ENCODE measurements at regions not wholly inside any gene's neighbourhood (a gene's known extent, or its start where the extent isn't known, plus 50 kb on each side); places are given as distances from the start of the nearest gene placed in this dataset.

DNA sequence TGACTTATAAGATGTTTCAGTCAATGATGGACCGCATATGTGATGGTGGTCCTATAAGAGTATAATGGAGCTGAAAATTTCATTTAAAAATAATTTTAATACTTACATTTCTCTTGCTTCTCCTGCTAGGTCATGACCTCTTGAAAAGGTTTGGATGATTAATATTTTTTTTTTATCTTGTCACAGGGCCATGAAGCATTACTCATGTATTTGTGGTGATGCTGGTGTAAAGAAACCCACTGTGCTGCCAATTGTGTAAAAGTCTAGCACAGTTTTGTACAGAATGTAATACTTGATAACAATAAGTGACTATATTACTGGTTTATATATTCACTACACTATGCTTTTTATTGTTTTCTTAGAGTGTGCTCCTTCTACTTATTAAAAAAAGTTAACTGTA lies 124.2 kb upstream of the CELF4 start (continued):
- TF ChIP-seq, protein P1, sequence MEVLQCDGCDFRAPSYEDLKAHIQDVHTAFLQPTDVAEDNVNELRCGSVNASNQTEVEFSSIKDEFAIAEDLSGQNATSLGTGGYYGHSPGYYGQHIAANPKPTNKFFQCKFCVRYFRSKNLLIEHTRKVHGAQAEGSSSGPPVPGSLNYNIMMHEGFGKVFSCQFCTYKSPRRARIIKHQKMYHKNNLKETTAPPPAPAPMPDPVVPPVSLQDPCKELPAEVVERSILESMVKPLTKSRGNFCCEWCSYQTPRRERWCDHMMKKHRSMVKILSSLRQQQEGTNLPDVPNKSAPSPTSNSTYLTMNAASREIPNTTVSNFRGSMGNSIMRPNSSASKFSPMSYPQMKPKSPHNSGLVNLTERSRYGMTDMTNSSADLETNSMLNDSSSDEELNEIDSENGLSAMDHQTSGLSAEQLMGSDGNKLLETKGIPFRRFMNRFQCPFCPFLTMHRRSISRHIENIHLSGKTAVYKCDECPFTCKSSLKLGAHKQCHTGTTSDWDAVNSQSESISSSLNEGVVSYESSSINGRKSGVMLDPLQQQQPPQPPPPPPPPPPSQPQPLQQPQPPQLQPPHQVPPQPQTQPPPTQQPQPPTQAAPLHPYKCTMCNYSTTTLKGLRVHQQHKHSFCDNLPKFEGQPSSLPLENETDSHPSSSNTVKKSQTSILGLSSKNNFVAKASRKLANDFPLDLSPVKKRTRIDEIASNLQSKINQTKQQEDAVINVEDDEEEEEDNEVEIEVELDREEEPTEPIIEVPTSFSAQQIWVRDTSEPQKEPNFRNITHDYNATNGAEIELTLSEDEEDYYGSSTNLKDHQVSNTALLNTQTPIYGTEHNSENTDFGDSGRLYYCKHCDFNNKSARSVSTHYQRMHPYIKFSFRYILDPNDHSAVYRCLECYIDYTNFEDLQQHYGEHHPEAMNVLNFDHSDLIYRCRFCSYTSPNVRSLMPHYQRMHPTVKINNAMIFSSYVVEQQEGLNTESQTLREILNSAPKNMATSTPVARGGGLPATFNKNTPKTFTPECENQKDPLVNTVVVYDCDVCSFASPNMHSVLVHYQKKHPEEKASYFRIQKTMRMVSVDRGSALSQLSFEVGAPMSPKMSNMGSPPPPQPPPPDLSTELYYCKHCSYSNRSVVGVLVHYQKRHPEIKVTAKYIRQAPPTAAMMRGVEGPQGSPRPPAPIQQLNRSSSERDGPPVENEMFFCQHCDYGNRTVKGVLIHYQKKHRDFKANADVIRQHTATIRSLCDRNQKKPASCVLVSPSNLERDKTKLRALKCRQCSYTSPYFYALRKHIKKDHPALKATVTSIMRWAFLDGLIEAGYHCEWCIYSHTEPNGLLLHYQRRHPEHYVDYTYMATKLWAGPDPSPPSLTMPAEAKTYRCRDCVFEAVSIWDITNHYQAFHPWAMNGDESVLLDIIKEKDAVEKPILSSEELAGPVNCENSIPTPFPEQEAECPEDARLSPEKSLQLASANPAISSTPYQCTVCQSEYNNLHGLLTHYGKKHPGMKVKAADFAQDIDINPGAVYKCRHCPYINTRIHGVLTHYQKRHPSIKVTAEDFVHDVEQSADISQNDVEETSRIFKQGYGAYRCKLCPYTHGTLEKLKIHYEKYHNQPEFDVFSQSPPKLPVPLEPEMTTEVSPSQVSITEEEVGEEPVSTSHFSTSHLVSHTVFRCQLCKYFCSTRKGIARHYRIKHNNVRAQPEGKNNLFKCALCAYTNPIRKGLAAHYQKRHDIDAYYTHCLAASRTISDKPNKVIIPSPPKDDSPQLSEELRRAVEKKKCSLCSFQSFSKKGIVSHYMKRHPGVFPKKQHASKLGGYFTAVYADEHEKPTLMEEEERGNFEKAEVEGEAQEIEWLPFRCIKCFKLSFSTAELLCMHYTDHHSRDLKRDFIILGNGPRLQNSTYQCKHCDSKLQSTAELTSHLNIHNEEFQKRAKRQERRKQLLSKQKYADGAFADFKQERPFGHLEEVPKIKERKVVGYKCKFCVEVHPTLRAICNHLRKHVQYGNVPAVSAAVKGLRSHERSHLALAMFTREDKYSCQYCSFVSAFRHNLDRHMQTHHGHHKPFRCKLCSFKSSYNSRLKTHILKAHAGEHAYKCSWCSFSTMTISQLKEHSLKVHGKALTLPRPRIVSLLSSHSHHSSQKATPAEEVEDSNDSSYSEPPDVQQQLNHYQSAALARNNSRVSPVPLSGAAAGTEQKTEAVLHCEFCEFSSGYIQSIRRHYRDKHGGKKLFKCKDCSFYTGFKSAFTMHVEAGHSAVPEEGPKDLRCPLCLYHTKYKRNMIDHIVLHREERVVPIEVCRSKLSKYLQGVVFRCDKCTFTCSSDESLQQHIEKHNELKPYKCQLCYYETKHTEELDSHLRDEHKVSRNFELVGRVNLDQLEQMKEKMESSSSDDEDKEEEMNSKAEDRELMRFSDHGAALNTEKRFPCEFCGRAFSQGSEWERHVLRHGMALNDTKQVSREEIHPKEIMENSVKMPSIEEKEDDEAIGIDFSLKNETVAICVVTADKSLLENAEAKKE (CRISPR knock-in tag; IDR thresholded peaks at IDR 0.05) = no peak

DNA sequence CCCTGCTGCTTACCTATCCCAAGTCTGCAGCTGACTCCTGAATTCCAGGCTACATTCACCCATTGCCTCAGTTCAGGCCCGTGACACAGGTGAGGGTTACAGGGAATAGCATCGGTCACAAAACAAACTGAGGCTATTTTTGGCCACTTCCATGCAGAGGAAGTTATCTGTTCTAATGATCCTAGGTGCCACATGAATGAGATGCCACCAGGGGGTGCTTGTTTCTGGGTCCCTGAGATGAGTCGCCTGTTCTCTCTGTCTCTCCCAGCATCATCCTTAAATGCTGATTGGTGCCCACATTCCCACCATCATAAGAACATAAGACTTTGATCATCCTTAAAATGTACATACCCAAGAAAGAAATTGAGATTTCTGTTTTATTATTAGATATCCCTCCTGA lies 119.0 kb upstream of the CELF4 start:
- Histone ChIP-seq H3K4me1 (ENCODE audit: insufficient read depth) (no peaks in the 10 kb centered on the region), H3F3A (replicated peaks; ENCODE audit: low read depth) (no peaks in the 10 kb centered on the region), H3K27ac (ENCODE audit: low read depth) (no peak overlapping the region), H3K36me3 (ENCODE audit: insufficient read depth) (no peaks in the 10 kb centered on the region), H3K79me2 (replicated peaks; ENCODE audit: insufficient read depth) (no peaks in the 10 kb centered on the region), H3K4me2 (no peak overlapping the region), H4K20me1 (replicated peaks; ENCODE audit: insufficient read depth) (no peaks in the 10 kb centered on the region; the same call in 1 of the 2 replicates), H3K27me3 (ENCODE audit: insufficient read depth) (no peaks in the 10 kb centered on the region), H2AFZ (no peak overlapping the region), H3K4me3 (no peak overlapping the region), H3K9me2 (ENCODE audit: insufficient read depth) (peaks cover 9% of the 10 kb centered on the region; the same call in 1 of the 2 replicates)
- Mint-ChIP-seq H3K27ac (no peak overlapping the region), H3K36me3 (ENCODE audit: low read depth) (no peaks in the 10 kb centered on the region), H3K4me3 (no peak overlapping the region), H3K9me3 (peaks cover 2% of the 10 kb centered on the region; the same call in 1 of the 3 replicates), H3K4me1 (no peaks in the 10 kb centered on the region), H3K27me3 (ENCODE audit: insufficient read depth, low read depth, poor library complexity) (peaks cover 5% of the 10 kb centered on the region)
- DNase-seq (ENCODE audit: low spot score) = peak; percentile 51
- TF ChIP-seq POLR2AphosphoS5 (IDR thresholded peaks at IDR 0.05; ENCODE audit: low read depth) (no peak), ZNF331 (CRISPR knock-in tag; IDR thresholded peaks at IDR 0.05; ENCODE audit: low read depth) (no peak)
- TF ChIP-seq, protein P2, sequence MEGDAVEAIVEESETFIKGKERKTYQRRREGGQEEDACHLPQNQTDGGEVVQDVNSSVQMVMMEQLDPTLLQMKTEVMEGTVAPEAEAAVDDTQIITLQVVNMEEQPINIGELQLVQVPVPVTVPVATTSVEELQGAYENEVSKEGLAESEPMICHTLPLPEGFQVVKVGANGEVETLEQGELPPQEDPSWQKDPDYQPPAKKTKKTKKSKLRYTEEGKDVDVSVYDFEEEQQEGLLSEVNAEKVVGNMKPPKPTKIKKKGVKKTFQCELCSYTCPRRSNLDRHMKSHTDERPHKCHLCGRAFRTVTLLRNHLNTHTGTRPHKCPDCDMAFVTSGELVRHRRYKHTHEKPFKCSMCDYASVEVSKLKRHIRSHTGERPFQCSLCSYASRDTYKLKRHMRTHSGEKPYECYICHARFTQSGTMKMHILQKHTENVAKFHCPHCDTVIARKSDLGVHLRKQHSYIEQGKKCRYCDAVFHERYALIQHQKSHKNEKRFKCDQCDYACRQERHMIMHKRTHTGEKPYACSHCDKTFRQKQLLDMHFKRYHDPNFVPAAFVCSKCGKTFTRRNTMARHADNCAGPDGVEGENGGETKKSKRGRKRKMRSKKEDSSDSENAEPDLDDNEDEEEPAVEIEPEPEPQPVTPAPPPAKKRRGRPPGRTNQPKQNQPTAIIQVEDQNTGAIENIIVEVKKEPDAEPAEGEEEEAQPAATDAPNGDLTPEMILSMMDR (conservative IDR thresholded peaks at IDR 0.05; ENCODE audit: low read depth in 2 of 2) = peak; percentile 46 to 54
- TF ChIP-seq, protein P1 (CRISPR knock-in tag; IDR thresholded peaks at IDR 0.05) = no peak
- peak; percentile 47 for ATAC-seq

All from GM23338 (cell line).